ENCODE measurements at regions not wholly inside any gene's neighbourhood (a gene's known extent, or its start where the extent isn't known, plus 50 kb on each side); places are given as distances from the start of the nearest gene placed in this dataset.

GRCh38 chr3:459311-459670 is 262.7 kb downstream of the CHL1 start:
- H3K9me3 ChIP-seq (ENCODE audit: low read depth, low read length, poor library complexity, severe bottlenecking): no peaks in the 10 kb centered on the region
- H3K36me3 ChIP-seq (ENCODE audit: insufficient read depth, low read length, poor library complexity, severe bottlenecking): no peaks in the 10 kb centered on the region
- BruUV-seq (replicated peaks): no TSS peak
- DNase-seq (ENCODE audit: low spot score): peak; percentile 96
- peak overlapping the region; percentile 22 for H3K4me3 ChIP-seq (ENCODE audit: low read depth, low read length, poor library complexity, severe bottlenecking)
- TF ChIP-seq CTCF (conservative IDR thresholded peaks at IDR 0.05; ENCODE audit: low read depth, low read length): no peak
- TF ChIP-seq EZH2 (IDR thresholded peaks at IDR 0.05; ENCODE audit: borderline replicate concordance, low read depth, low read length, poor library complexity, severe bottlenecking): no peak
- H3K27me3 ChIP-seq (replicated peaks; ENCODE audit: insufficient read depth, low read depth, low read length, poor library complexity): no peaks in the 10 kb centered on the region
- H3K27ac ChIP-seq (ENCODE audit: low read depth, low read length, poor library complexity, severe bottlenecking): peak overlapping the region; percentile 84
- ChIA-PET CTCF (no interaction called here), POLR2A (ENCODE audit: low non-redundant PET) (no interaction called here)
- peaks cover 46% of the 10 kb centered on the region for H3K4me1 ChIP-seq (ENCODE audit: insufficient read depth, low read length, poor library complexity, severe bottlenecking)
- intact Hi-C loops (cut with micrococcal nuclease; ENCODE audit: unreplicated experiment): no loop called here

- TF ChIP-seq EZH2 (IDR thresholded peaks at IDR 0.05; ENCODE audit: borderline replicate concordance, low read depth, low read length, poor library complexity, severe bottlenecking) (no peak), CTCF (conservative IDR thresholded peaks at IDR 0.05; ENCODE audit: low read depth, low read length) (no peak)
- POLR2A ChIA-PET (ENCODE audit: low non-redundant PET): no interaction called here
- intact Hi-C loops (cut with micrococcal nuclease; ENCODE audit: unreplicated experiment): no loop called here
- no peak for DNase-seq (ENCODE audit: low spot score)
- no peaks in the 10 kb centered on the region for H3K27me3 ChIP-seq (replicated peaks; ENCODE audit: insufficient read depth, low read depth, low read length, poor library complexity)
- H3K4me1 ChIP-seq (ENCODE audit: insufficient read depth, low read length, poor library complexity, severe bottlenecking): peaks cover 46% of the 10 kb centered on the region
- no peak overlapping the region for H3K4me3 ChIP-seq (ENCODE audit: low read depth, low read length, poor library complexity, severe bottlenecking)
- no peaks in the 10 kb centered on the region for H3K36me3 ChIP-seq (ENCODE audit: insufficient read depth, low read length, poor library complexity, severe bottlenecking)
- no TSS peak for BruUV-seq (replicated peaks)
- H3K27ac ChIP-seq (ENCODE audit: low read depth, low read length, poor library complexity, severe bottlenecking): no peak overlapping the region
- CTCF ChIA-PET: no interaction called here
- H3K9me3 ChIP-seq (ENCODE audit: low read depth, low read length, poor library complexity, severe bottlenecking): no peaks in the 10 kb centered on the region
These were observed 264.4 kb downstream of the CHL1 start for GRCh38 chr3:461006-461405.

- intact Hi-C loops (cut with micrococcal nuclease; ENCODE audit: unreplicated experiment): no loop called here
- ChIA-PET POLR2A (ENCODE audit: low non-redundant PET) (no interaction called here), CTCF (no interaction called here)
- Histone ChIP-seq H3K27me3 (replicated peaks; ENCODE audit: insufficient read depth, low read depth, low read length, poor library complexity) (no peaks in the 10 kb centered on the region), H3K27ac (ENCODE audit: low read depth, low read length, poor library complexity, severe bottlenecking) (no peak overlapping the region), H3K9me3 (ENCODE audit: low read depth, low read length, poor library complexity, severe bottlenecking) (no peaks in the 10 kb centered on the region), H3K4me1 (ENCODE audit: insufficient read depth, low read length, poor library complexity, severe bottlenecking) (peaks cover 41% of the 10 kb centered on the region), H3K36me3 (ENCODE audit: insufficient read depth, low read length, poor library complexity, severe bottlenecking) (no peaks in the 10 kb centered on the region), H3K4me3 (ENCODE audit: low read depth, low read length, poor library complexity, severe bottlenecking) (no peak overlapping the region)
- no peak for TF ChIP-seq CTCF (conservative IDR thresholded peaks at IDR 0.05; ENCODE audit: low read depth, low read length)
- TF ChIP-seq EZH2 (IDR thresholded peaks at IDR 0.05; ENCODE audit: borderline replicate concordance, low read depth, low read length, poor library complexity, severe bottlenecking): no peak
- BruUV-seq (replicated peaks): no TSS peak
- no peak for DNase-seq (ENCODE audit: low spot score)
These were observed 266.3 kb downstream of the CHL1 start for GRCh38 chr3:462851-463250.
